HL-60 (cell line): ENCODE measurements at regions not wholly inside any gene's neighbourhood (a gene's known extent, or its start where the extent isn't known, plus 50 kb on each side); places are given as distances from the start of the nearest gene placed in this dataset.

Source experiments
- DNase-seq, 2 experiments: peaks; one replicate each; pipeline ENCODE4 v3.0.0-alpha.2; 2010 to 2020; ENCODE audit warnings: low read depth in 1 of 2, low spot score in 1 of 2
- H3K27ac ChIP-seq: fragments of 250-450 bp; sonication (Bioruptor Pico); replicated peaks from 2 replicates; pipeline ENCODE4 v1.5.1; 2020; ENCODE audit warnings: mild to moderate bottlenecking, moderate library complexity
- H3K27me3 ChIP-seq: fragments of 250-450 bp; sonication (Bioruptor Pico); 2 replicates; pipeline ENCODE4 v1.5.1; 2021; ENCODE audit warnings: mild to moderate bottlenecking, moderate library complexity; ENCODE audit not compliant: insufficient read depth, poor library complexity, severe bottlenecking
- H3K4me3 ChIP-seq: replicated peaks from 2 replicates; pipeline ENCODE4 v1.5.1; 2011; ENCODE audit warnings: mild to moderate bottlenecking, control low read depth, low read length; ENCODE audit not compliant: insufficient read depth
- CTCF ChIP-seq: IDR thresholded peaks from one replicate; pipeline ENCODE4 v1.5.1; 2011; ENCODE audit warnings: low read length, control low read depth, inconsistent platforms; ENCODE audit not compliant: insufficient read depth
- GABPA ChIP-seq: IDR thresholded peaks from 2 replicates; pipeline ENCODE4 v1.6.1; 2012; ENCODE audit warnings: low read depth
- POLR2AphosphoS5 ChIP-seq: IDR thresholded peaks from 2 replicates; pipeline ENCODE4 v1.6.1; 2012; ENCODE audit warnings: low read depth
- REST ChIP-seq: IDR thresholded peaks from 2 replicates; pipeline ENCODE4 v1.6.1; 2012; ENCODE audit warnings: low read depth; ENCODE audit not compliant: insufficient replicate concordance
- SPI1 ChIP-seq: IDR thresholded peaks from 2 replicates; pipeline ENCODE4 v1.6.1; 2012; ENCODE audit warnings: low read depth, mild to moderate bottlenecking, borderline replicate concordance

GRCh38 chr5:136907371-136907770, 542.0 kb upstream of the TRPC7 start:
- DNase-seq, result no peak
- H3K4me3 ChIP-seq, result no peak overlapping the region
- no peaks in the 10 kb centered on the region for H3K27me3 ChIP-seq
- H3K27ac ChIP-seq, result no peak overlapping the region
- no peak for TF ChIP-seq SPI1

- TF ChIP-seq CTCF (no peak), REST (no peak), SPI1 (no peak), GABPA (no peak), POLR2AphosphoS5 (no peak)
- Histone ChIP-seq H3K27ac (no peak overlapping the region), H3K4me3 (no peak overlapping the region), H3K27me3 (no peaks in the 10 kb centered on the region)
- no peak for DNase-seq
Measured at GRCh38 chr5:136906545-136906944, 541.2 kb upstream of the TRPC7 start.

- no peaks in the 10 kb centered on the region for H3K27me3 ChIP-seq
- TF ChIP-seq SPI1 (no peak), REST (no peak), POLR2AphosphoS5 (no peak), GABPA (no peak), CTCF (no peak)
- H3K4me3 ChIP-seq, result no peak overlapping the region
- no peak overlapping the region for H3K27ac ChIP-seq
- DNase-seq, result no peak
Measured at GRCh38 chr5:136905571-136905970, 540.2 kb upstream of the TRPC7 start.

GRCh38 chr5:136894070-136894469, 528.7 kb upstream of the TRPC7 start:
- TF ChIP-seq SPI1 (no peak), REST (no peak), CTCF (no peak), GABPA (no peak), POLR2AphosphoS5 (no peak)
- Histone ChIP-seq H3K27ac (no peak overlapping the region), H3K4me3 (no peak overlapping the region), H3K27me3 (no peaks in the 10 kb centered on the region)
- no peak for DNase-seq
